ENCODE measurements at regions not wholly inside any gene's neighbourhood (a gene's known extent, or its start where the extent isn't known, plus 50 kb on each side); places are given as distances from the start of the nearest gene placed in this dataset.

DNA sequence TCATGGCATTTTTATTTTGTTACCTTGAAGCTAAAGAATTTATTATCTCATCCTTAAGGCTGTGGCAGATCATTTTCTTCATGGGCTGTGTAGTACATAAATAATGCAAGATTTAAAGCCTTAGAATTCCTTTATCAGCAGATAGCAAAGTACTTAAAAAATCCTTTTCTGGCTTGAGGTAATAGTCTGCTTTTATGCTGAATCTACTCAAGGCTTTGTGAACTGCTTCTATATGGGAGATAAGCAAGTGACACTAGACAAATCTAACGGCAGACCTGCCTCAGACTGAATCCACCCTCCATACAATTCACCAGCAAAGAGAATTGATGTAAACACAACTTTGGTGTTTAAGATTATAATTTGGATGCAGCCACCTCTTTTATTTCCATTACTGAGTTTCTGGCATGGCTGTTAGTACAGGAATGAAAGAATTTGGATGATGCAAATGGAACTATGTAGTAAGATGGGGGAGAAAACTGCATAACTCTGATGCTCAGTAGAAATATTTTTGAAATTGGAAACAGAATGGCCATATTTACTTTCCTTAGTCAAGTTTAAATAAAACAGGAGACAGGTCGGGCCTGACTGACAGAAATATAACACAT lies 1121.5 kb downstream of the NAALADL2 start:
- H3K27me3 ChIP-seq (ENCODE audit: insufficient read depth, poor library complexity, severe bottlenecking) = no peaks in the 10 kb centered on the region
- H3K4me3 ChIP-seq (replicated peaks; ENCODE audit: insufficient read depth, low read length) = no peak overlapping the region
- DNase-seq (ENCODE audit: low read depth in 1 of 2, low spot score in 1 of 2) = no peak
- no peak overlapping the region for H3K27ac ChIP-seq (replicated peaks)
- no peak for TF ChIP-seq REST (IDR thresholded peaks at IDR 0.05; ENCODE audit: insufficient replicate concordance, low read depth)
- TF ChIP-seq, protein P1, sequence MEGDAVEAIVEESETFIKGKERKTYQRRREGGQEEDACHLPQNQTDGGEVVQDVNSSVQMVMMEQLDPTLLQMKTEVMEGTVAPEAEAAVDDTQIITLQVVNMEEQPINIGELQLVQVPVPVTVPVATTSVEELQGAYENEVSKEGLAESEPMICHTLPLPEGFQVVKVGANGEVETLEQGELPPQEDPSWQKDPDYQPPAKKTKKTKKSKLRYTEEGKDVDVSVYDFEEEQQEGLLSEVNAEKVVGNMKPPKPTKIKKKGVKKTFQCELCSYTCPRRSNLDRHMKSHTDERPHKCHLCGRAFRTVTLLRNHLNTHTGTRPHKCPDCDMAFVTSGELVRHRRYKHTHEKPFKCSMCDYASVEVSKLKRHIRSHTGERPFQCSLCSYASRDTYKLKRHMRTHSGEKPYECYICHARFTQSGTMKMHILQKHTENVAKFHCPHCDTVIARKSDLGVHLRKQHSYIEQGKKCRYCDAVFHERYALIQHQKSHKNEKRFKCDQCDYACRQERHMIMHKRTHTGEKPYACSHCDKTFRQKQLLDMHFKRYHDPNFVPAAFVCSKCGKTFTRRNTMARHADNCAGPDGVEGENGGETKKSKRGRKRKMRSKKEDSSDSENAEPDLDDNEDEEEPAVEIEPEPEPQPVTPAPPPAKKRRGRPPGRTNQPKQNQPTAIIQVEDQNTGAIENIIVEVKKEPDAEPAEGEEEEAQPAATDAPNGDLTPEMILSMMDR (IDR thresholded peaks at IDR 0.05; ENCODE audit: insufficient read depth, low read length) = no peak
- no peak for TF ChIP-seq POLR2AphosphoS5 (IDR thresholded peaks at IDR 0.05; ENCODE audit: low read depth)
- TF ChIP-seq GABPA (IDR thresholded peaks at IDR 0.05; ENCODE audit: low read depth) = no peak
- no peak for TF ChIP-seq SPI1 (IDR thresholded peaks at IDR 0.05; ENCODE audit: borderline replicate concordance, low read depth)

DNA sequence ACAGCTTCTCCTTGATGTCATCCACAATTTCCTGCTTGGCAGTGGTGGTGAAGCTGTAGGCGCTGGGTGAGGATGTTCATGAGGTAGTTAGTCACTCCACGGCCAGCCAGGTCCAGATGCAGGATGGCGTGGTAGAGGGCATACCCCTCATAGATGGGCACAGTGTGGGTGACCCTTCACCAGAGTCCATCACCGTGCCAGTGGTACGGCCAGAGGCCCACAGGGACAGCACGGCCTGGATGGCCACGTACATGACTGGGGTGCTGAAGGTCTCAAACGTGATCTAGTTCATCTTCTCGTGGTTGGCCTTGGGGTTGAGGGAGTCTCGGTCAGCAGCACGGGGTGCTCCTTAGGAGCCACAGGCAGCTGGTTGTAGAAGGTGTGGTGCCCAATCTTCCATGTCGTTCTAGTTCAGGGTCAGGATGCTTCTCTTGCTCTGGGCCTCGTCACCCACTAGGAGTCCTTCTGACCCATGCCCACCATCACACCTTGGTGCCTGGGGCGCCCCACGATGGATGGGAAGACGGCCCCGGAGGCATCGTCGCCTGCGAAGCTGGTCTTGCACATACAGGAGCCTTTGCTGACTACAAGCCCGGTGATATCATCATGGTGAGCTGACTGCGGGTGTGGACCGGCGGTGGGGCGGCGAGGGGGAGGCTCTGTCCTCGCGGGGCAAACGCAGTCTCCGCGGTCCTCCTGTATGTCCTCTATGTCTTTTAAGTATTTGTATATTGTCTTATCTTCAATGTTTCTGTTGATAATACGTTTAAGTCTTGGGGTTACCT lies 1119.0 kb downstream of the NAALADL2 start:
- no peak overlapping the region for H3K4me3 ChIP-seq (replicated peaks; ENCODE audit: insufficient read depth, low read length)
- TF ChIP-seq, protein P1 (IDR thresholded peaks at IDR 0.05; ENCODE audit: insufficient read depth, low read length) = no peak
- TF ChIP-seq SPI1 (IDR thresholded peaks at IDR 0.05; ENCODE audit: borderline replicate concordance, low read depth) = no peak
- TF ChIP-seq POLR2AphosphoS5 (IDR thresholded peaks at IDR 0.05; ENCODE audit: low read depth) = no peak
- no peak for TF ChIP-seq REST (IDR thresholded peaks at IDR 0.05; ENCODE audit: insufficient replicate concordance, low read depth)
- TF ChIP-seq GABPA (IDR thresholded peaks at IDR 0.05; ENCODE audit: low read depth) = no peak
- no peak overlapping the region for H3K27ac ChIP-seq (replicated peaks)
- H3K27me3 ChIP-seq (ENCODE audit: insufficient read depth, poor library complexity, severe bottlenecking) = no peaks in the 10 kb centered on the region
- no peak for DNase-seq (ENCODE audit: low read depth in 1 of 2, low spot score in 1 of 2)

DNA sequence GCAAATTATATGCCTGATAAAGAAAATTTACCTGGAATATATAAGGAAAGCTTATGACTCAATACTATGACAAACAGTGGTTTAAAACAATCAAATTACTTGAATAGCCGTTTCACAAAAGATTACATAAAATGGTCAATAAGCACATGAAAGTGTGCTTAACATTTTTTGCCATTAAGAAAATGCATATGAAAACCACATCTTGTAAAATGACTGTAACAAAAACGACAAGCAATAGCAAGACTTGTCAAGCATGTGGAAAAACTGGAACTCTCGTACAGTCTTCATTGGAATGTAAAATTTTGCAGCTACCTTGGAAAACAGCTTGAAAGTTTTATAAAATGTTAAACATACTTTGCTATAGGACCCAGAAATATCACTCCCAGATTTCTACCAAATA lies 1110.3 kb downstream of the NAALADL2 start:
- no peak for DNase-seq (ENCODE audit: low read depth in 1 of 2, low spot score in 1 of 2)
- H3K27me3 ChIP-seq (ENCODE audit: insufficient read depth, poor library complexity, severe bottlenecking) = no peaks in the 10 kb centered on the region
- no peak overlapping the region for H3K27ac ChIP-seq (replicated peaks)
- H3K4me3 ChIP-seq (replicated peaks; ENCODE audit: insufficient read depth, low read length) = no peak overlapping the region
- TF ChIP-seq POLR2AphosphoS5 (IDR thresholded peaks at IDR 0.05; ENCODE audit: low read depth) (no peak), GABPA (IDR thresholded peaks at IDR 0.05; ENCODE audit: low read depth) (no peak)

DNA sequence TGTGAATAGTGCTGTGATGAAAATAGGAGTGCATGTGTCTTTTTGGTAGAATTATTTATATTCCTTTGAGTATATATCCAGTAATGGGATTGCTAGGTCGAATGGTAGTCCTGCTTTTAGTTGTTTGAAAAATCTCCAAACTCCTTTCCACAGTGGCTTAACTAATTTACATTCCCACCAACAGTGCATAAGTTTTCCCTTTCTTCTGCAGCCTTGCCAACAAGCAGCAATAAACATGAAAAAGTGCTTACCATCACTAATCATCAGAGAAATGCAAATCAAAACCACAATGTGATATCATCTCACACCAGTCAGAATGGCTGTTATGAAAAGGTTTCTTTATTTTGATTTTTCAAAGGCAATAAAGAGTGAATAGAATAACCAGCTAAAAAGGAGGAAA lies 1105.9 kb downstream of the NAALADL2 start:
- H3K27ac ChIP-seq (replicated peaks) = no peak overlapping the region
- no peak for DNase-seq (ENCODE audit: low read depth in 1 of 2, low spot score in 1 of 2)
- TF ChIP-seq, protein P1 (IDR thresholded peaks at IDR 0.05; ENCODE audit: insufficient read depth, low read length) = no peak
- no peak for TF ChIP-seq SPI1 (IDR thresholded peaks at IDR 0.05; ENCODE audit: borderline replicate concordance, low read depth)
- TF ChIP-seq REST (IDR thresholded peaks at IDR 0.05; ENCODE audit: insufficient replicate concordance, low read depth) = no peak
- TF ChIP-seq POLR2AphosphoS5 (IDR thresholded peaks at IDR 0.05; ENCODE audit: low read depth) = no peak
- no peak for TF ChIP-seq GABPA (IDR thresholded peaks at IDR 0.05; ENCODE audit: low read depth)
- H3K4me3 ChIP-seq (replicated peaks; ENCODE audit: insufficient read depth, low read length) = no peak overlapping the region
- no peaks in the 10 kb centered on the region for H3K27me3 ChIP-seq (ENCODE audit: insufficient read depth, poor library complexity, severe bottlenecking)
